ENCODE measurements at regions not wholly inside any gene's neighbourhood (a gene's known extent, or its start where the extent isn't known, plus 50 kb on each side); places are given as distances from the start of the nearest gene placed in this dataset.

- TF ChIP-seq CTCF (IDR thresholded peaks at IDR 0.05; ENCODE audit: low read length) (no peak), EZH2 (optimal IDR thresholded peaks at IDR 0.05; ENCODE audit: low read depth, low read length) (no peak)
These were observed 1106.5 kb downstream of the TECRL start for GRCh38 chr4:63302792-63303191.
